Kidney epithelial cell (primary cell): ENCODE measurements at regions not wholly inside any gene's neighbourhood (a gene's known extent, or its start where the extent isn't known, plus 50 kb on each side); places are given as distances from the start of the nearest gene placed in this dataset.

Experiments
- DNase-seq: peaks from one replicate; pipeline ENCODE4 v3.0.0-alpha.2; 2010; ENCODE audit warnings: low read depth
- H3K27me3 ChIP-seq: 2 replicates; pipeline ENCODE4 v1.6.0; 2011; ENCODE audit warnings: low read length; ENCODE audit not compliant: control insufficient read depth, insufficient read depth
- H3K36me3 ChIP-seq: 2 replicates; pipeline ENCODE4 v1.5.1; 2011; ENCODE audit warnings: low read length; ENCODE audit not compliant: control insufficient read depth, insufficient read depth
- H3K4me3 ChIP-seq: 2 replicates; pipeline ENCODE4 v1.5.1; 2011; ENCODE audit warnings: low read depth, mild to moderate bottlenecking, control low read depth, low read length
- TF ChIP-seq, protein P1 (sequence below): IDR thresholded peaks from 2 replicates; pipeline ENCODE4 v1.5.1; 2011; ENCODE audit warnings: mild to moderate bottlenecking, moderate library complexity, low read length, control low read depth, inconsistent platforms; ENCODE audit not compliant: insufficient read depth, poor library complexity, severe bottlenecking

DNA sequence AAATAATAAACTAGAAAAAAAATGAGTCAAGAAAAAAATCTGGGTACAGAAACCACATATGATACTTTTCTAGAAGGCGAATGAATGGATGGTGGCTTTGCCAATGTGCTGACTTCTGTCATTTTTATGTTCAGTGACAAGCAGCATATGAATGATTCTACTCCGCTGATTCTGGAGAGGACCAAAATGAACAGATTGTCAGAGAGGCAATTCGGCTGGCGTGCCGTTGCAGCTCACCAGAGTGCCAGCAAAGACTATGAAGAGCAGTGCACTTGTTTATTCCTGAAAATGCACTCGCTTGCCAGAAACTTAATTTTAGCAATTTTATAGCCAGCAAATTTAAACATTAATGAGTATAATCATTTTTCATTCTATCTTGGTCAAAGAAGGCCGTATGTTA is 105.9 kb upstream of the NYAP2 start:
- H3K27me3 ChIP-seq, result no peaks in the 10 kb centered on the region
- TF ChIP-seq, protein P1, sequence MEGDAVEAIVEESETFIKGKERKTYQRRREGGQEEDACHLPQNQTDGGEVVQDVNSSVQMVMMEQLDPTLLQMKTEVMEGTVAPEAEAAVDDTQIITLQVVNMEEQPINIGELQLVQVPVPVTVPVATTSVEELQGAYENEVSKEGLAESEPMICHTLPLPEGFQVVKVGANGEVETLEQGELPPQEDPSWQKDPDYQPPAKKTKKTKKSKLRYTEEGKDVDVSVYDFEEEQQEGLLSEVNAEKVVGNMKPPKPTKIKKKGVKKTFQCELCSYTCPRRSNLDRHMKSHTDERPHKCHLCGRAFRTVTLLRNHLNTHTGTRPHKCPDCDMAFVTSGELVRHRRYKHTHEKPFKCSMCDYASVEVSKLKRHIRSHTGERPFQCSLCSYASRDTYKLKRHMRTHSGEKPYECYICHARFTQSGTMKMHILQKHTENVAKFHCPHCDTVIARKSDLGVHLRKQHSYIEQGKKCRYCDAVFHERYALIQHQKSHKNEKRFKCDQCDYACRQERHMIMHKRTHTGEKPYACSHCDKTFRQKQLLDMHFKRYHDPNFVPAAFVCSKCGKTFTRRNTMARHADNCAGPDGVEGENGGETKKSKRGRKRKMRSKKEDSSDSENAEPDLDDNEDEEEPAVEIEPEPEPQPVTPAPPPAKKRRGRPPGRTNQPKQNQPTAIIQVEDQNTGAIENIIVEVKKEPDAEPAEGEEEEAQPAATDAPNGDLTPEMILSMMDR, result no peak
- no peak overlapping the region for H3K4me3 ChIP-seq
- DNase-seq, result no peak
- no peaks in the 10 kb centered on the region for H3K36me3 ChIP-seq

DNA sequence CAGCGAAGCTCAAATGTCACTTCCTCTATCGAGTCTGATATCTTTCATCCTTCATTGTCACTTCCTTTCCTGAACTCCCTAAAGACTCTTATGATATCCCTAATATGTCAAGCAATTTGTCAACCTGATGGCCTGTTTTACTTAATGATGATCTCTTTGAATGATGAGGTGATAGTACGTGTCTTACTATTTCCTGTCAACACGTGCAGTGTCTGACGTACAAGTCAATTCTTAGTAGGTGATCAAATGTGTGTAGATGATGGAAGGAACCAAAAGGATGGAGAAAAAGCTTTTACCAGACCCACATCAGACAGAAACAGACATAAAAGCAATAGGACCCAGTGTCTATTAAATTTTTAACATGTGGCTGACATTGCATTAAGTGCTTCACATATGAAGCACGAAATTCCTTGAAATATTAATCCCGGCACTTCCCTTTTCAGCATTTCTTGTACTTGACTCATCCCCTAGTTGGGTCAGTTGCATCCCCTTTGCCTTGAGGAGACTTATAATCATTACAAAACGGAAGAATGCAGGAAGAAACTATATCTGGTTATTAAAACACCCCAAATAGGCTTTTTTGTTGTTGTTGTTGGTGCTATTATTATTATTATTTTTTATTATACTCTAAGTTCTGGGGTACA is 108.6 kb upstream of the NYAP2 start:
- DNase-seq, result no peak
- H3K27me3 ChIP-seq, result no peaks in the 10 kb centered on the region
- TF ChIP-seq, protein P1, result no peak
- no peak overlapping the region for H3K4me3 ChIP-seq
- H3K36me3 ChIP-seq, result no peaks in the 10 kb centered on the region

DNA sequence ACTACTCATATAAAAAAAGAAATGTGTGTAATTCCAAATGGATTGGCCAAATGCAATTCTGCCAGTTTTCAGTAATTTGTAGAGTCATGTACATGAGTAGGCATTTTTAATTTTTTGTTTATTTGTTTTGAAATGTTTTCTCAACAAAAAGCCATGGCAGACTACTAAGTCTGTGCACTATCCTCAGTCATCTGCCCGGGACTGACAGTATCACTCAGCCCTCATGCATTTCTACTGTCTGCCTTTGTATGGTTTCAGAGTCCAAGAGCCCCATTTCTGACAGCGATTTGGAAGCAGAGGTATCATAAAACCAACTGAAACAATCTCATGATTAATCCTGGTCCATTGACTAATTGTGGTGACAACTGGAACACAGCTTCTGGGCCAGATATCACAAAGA is 109.9 kb upstream of the NYAP2 start:
- DNase-seq, result no peak
- TF ChIP-seq, protein P1, result no peak
- Histone ChIP-seq H3K27me3 (no peaks in the 10 kb centered on the region), H3K4me3 (no peak overlapping the region), H3K36me3 (no peaks in the 10 kb centered on the region)

DNA sequence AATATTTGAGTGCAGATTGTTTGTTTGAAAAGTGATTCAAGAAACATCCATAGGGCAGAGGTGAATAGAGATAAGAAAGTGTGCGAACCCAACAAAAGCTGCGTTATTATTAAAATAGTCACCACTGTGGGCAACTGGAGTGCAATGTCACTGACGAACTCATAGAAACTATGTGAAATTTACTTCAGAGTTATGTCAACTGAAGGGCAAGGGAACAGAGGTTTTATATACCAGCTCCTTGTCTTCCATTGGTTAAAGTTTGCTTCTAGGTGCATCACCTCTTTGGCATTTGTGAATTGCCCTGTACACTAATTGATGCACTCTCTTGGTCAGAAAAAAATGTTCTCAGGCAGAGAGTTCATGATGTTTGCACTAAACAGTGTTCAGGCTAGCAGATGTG is 110.5 kb upstream of the NYAP2 start:
- Histone ChIP-seq H3K36me3 (no peaks in the 10 kb centered on the region), H3K4me3 (no peak overlapping the region), H3K27me3 (no peaks in the 10 kb centered on the region)
- no peak for DNase-seq
- TF ChIP-seq, protein P1, result no peak

DNA sequence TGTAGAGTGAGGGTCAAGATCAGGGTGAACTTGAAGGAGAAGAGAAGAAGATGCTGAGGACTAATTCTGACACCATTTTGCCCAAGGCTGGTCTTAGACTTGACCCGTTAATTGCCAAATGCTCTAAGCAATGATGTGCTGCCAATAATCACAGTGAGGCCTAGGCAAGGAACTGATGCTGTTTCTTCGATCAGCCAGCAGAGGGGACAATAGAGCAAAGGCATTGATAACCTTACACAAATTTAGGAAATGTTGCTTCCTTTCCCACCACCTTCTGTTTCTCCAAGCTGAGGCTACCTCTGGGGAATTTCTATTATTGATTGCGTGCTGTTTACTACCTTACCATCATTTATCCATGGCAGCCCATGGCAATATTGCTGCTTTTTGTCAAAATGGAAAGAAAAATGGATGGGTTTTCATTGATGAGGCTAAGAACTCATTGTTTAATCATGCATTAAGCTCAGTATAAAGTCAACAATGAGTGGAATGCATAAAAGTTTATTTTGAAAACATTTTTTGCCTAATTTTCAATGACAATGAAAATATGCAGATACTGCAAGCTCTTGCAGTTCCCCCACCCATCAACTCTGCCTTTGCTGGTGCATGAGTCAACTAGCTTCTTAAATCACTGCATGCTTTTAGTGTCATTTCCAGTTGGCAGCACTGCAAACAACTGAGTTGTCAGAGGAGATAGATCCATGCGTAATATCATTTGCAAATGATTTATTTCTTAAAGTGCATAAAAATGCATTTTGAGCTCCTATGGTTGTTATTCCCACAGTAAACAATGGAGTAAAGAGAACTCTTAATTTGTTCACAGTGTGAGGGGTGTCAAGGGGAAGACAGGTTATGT is 116.4 kb upstream of the NYAP2 start:
- Histone ChIP-seq H3K36me3 (no peaks in the 10 kb centered on the region), H3K4me3 (no peak overlapping the region), H3K27me3 (no peaks in the 10 kb centered on the region)
- TF ChIP-seq, protein P1, result peak; percentile 87
- DNase-seq, result peak; percentile 7
